OCI-LY1 (cell line): ENCODE measurements at regions not wholly inside any gene's neighbourhood (a gene's known extent, or its start where the extent isn't known, plus 50 kb on each side); places are given as distances from the start of the nearest gene placed in this dataset.

ENCODE experiments used
- EZH2 ChIP-seq: fragments of 200-600 bp; sonication (generic), shearing (Covaris generic); IDR thresholded peaks from 2 replicates; pipeline ENCODE4 v1.8.0; 2017; ENCODE audit warnings: borderline replicate concordance, mixed run types, mild to moderate bottlenecking, antibody characterized with exemption, low read length, moderate library complexity, mixed read lengths
- TF ChIP-seq, protein P1 (sequence below): fragments of 200-600 bp; sonication (generic), shearing (Covaris generic); IDR thresholded peaks from 2 replicates; pipeline ENCODE4 v1.5.1; 2017; ENCODE audit warnings: mild to moderate bottlenecking, antibody characterized with exemption, low read length, moderate library complexity, mixed read lengths

DNA sequence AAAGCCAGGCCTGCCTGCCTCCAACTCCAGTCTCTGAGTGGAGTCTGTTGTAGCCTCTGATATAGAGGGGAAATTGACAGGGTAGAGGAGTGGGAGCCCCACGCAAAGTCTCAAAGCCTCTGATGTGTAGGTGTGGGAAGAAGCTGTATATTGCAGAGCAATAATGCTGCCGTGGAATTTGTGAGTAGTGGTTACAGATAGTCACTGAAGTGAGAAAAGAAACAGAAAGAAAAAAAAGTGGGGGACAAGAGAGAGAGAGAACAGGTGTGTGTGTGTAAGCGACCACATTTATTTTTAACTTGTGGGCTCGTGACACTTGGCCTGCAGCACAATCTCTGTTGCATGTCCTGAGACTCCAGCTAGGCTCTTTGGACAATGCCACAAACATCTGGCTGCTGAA is 227.8 kb downstream of the NSG2 start:
- TF ChIP-seq, protein P1, sequence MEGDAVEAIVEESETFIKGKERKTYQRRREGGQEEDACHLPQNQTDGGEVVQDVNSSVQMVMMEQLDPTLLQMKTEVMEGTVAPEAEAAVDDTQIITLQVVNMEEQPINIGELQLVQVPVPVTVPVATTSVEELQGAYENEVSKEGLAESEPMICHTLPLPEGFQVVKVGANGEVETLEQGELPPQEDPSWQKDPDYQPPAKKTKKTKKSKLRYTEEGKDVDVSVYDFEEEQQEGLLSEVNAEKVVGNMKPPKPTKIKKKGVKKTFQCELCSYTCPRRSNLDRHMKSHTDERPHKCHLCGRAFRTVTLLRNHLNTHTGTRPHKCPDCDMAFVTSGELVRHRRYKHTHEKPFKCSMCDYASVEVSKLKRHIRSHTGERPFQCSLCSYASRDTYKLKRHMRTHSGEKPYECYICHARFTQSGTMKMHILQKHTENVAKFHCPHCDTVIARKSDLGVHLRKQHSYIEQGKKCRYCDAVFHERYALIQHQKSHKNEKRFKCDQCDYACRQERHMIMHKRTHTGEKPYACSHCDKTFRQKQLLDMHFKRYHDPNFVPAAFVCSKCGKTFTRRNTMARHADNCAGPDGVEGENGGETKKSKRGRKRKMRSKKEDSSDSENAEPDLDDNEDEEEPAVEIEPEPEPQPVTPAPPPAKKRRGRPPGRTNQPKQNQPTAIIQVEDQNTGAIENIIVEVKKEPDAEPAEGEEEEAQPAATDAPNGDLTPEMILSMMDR: no peak
- TF ChIP-seq EZH2: no peak
